Caki2 (cell line): ENCODE measurements at regions not wholly inside any gene's neighbourhood (a gene's known extent, or its start where the extent isn't known, plus 50 kb on each side); places are given as distances from the start of the nearest gene placed in this dataset.

Experiments used
- DNase-seq: peaks from one replicate; pipeline ENCODE4 v3.0.0-alpha.2; 2015; ENCODE audit warnings: low read depth
- in situ Hi-C: cut with HindIII; loops from 2 replicates; pipeline ENCODE4 v1.10.0; 2016; ENCODE audit warnings: low sequenced_read_pairs, low pct_unique_long_range_greater_than_20kb, mixed read lengths

DNA sequence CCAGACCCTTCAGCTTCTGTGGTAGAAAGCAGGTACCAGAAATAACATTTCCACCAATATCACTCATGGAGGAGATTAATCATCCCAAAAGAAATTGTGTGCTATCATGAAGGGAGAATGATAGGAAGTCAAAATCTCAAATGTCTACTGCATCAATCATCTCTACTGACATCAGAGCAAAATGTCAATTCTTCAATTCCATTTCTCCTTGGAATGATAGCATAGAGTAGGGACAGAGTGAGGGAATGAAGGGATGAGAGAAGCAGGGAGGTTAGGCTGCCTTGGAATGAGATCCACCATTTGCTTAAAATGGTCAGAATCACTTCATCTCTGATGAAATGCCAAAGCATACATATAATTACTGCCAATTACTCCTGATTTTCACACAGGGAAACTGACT lies 371.8 kb upstream of the ACVR2A start:
- DNase-seq: no peak
- in situ Hi-C loops: no loop called here

DNA sequence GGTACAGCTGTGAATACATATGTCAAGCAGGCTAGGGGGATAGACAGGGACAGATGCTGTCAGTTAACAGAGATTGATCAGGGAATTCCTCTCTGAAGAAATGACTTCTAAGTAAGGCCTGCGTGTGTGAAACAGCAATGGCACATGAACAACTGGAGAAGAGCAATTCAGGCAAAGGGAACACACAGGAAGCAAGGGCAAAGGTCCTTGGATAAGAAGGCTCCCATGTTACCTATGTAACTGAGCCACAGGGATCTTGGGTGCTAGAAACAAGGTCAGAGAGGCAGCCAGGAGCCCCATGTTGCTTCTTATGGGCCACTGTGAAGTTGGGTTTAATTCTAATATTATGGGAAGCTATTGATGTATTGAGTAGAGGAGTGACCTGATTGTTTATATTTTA lies 373.7 kb upstream of the ACVR2A start:
- DNase-seq: no peak
- in situ Hi-C loops: no loop called here

- DNase-seq: no peak
- in situ Hi-C loops: no loop called here
These were observed 375.4 kb upstream of the ACVR2A start for GRCh38 chr2:147469471-147469870.

DNA sequence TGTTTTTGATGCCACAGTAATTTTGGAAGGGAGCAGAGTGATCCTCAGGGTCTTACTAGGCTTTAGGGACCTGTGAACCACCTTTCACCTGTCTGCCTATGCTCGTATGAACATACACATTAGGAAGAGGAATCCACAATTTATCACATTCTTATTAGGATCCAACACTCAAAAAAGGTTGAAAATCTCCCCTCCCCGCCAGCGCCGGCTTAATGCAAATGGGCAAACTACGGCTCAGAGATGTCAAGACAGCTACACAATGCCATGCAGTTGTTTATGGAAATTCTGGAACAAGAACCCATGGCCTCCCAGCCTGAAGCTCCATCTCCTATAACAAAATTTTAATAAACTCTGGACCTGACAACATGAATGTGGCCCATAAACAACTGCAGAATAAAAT lies 375.9 kb upstream of the ACVR2A start:
- in situ Hi-C loops: no loop called here
- no peak for DNase-seq

DNA sequence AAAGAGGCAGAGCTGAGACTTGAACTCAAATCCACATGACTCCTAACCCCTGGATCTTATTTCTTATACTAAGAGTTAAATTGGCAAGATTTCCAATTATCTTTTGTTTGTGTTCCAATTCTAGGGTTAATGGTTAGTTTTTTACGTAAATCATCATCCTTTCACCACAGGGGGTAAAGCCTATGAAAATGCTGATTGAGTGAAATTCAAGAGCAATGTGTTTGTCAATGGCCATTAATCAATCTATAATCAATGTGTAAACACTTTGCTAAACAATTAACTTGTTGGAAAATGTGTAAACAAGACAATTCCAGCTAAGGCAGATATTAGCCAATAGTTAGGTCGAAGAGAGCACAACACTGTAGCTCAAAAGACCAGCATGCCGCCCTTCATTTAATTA lies 376.5 kb upstream of the ACVR2A start:
- in situ Hi-C loops: no loop called here
- DNase-seq: no peak

DNA sequence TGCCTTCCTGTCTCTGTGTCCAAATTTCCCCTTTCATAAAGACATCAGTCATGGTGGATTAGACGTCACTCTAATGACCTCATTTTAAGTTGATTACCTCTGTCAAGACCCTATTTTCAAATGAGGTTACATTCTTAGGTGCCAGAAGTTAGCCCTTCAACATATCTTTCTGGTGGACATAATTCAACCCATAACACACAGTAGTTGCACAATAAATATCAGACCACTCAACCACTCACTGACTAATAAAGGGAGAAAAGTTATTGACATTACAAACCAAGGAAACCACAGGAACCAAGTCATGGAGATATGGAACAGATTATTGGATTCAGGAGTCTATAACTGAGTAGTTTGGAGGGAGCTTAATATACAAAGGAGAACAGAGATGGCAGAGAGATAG lies 377.4 kb upstream of the ACVR2A start:
- DNase-seq: no peak
- in situ Hi-C loops: no loop called here

DNA sequence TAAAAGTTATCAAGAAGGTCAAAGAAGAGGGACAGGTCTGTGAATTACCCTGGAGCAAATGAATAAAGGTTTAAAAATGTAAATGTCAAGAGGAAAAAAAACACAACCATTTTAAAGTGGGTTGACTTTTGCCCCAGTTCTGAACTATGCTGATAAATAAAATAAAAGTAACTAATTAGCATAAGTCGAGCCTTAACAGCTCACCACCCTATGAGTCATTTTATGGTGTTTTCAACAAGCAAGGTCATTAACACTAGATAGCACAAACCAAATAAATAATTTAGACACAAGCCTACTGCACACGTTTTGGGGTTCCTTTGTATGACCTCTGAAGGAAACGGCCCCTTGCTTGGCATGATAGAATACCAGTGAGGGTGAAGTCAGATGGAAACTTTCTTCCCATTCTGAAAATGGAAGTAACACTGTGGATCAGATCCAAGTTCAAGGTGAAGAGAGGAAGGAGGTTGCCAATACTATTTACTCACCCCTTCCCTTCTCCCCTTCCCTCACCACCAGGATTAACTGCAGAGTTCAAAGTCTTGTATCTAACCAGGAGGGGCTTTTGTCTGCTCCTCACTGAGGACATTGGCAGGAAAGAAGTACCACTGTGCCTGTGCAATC lies 380.0 kb upstream of the ACVR2A start:
- peak; percentile 44 for DNase-seq
- in situ Hi-C loops: no loop called here

DNA sequence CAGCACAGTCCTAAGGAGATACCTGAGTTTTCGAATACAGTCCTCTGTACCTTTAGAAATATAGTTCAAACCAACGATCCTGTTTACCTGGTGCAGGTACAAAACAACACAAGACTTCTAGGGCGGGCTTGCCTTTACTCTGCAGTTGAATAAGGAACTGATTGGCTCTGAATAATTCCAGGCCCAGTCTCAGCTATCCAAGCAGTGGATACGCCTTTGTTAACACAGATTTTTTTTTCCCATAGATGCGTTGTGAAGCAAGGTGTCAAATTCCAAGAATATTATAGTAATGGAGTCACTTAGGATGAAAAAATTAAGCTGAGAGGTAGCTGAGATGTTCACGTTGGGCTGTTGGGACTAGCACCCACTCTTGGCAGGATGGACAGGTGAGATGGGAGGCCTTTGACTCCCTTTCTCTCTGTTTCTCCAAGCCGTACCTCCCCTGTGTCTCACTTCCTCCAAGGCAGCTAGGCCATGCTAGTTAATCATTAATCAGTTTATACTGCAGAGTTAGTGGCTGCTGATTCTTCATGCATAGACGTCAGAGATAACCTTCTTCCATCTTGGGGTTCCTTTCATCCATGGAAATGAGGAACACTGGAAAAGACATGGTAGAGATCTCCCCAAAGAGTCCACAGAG lies 380.8 kb upstream of the ACVR2A start:
- DNase-seq: peak; percentile 76
- in situ Hi-C loops: no loop called here

- DNase-seq: no peak
- in situ Hi-C loops: no loop called here
These were observed 384.7 kb upstream of the ACVR2A start for GRCh38 chr2:147460155-147460554.

DNA sequence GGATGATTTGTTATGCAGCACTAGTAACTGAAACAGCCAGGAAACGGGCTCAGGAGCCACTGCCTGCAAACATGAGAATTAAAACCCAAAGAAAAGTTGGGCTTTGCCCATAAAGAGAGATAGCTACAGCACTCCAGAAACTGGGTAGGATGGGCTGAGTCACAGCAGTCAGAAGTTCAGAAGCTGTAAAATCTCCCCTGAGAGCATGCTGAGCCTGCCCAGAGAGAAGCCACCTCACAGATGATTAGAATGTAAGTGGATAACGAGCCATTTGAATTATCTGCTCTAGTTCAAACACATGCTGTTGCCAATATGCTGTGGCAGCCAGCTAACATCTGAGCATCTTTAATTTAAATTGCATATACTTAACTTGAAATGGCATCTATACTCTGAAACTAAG lies 388.1 kb upstream of the ACVR2A start:
- in situ Hi-C loops: no loop called here
- DNase-seq: no peak

DNA sequence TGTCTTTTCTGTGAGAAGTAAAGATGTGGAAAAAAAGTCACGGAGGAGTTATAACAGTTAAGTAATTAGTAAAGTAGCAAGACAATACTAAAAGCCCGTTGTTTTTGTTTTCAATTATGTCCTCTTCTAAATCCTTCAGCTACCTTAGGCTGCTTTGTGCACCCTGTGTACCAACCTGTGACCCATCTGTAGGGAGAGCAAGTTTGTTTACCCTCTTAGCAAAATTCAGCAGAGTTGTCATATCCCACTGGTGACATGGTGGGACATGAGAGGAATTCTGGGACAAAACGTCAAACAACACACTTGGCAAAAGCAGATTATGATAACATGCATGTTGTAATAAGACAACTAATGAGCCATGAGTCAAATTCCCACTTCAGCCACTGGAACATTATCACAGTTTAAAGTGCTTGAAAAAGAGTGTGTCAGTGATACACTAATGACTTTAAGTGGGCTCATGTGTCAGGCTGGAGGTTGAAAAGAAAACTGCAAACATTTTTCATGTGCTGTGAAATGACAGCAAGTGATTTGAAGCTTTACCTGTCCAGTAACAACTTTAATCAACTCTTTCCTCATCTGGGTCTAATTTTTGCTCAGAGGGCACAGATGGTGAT lies 392.8 kb upstream of the ACVR2A start:
- in situ Hi-C loops: no loop called here
- DNase-seq: no peak

- in situ Hi-C loops: no loop called here
- no peak for DNase-seq
These were observed 393.9 kb upstream of the ACVR2A start for GRCh38 chr2:147450661-147451510.

DNA sequence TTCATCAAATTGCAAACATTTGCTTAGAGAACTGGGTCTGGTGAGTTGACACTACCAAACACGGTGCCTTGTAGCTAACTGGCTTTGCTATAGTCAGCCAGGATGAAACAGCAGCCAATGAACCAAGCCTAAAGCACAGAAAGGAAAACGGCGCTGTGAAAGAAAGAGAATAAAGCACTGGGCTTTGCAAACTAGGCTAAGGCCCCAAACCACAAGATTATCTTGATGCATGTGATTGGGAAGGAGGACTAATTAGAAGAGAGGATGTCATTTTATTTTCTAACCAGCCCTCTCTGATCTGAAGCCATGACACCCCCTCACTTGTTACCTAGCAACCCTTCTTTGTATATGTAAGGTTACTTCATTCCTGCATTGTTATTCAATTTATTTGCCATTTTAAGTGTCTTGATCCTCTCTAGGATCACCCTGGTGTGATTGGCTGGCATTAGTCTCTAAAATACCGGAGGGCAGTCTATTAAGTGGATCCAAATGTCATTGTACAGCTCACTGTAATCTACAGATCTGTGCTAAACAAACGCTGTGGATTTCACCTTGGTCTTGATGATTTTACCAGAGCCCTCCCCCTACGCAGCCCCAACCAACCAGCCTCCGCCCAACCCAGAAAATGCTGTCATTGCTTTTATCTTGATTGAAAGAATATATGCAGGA lies 395.4 kb upstream of the ACVR2A start:
- no peak for DNase-seq
- in situ Hi-C loops: no loop called here

DNA sequence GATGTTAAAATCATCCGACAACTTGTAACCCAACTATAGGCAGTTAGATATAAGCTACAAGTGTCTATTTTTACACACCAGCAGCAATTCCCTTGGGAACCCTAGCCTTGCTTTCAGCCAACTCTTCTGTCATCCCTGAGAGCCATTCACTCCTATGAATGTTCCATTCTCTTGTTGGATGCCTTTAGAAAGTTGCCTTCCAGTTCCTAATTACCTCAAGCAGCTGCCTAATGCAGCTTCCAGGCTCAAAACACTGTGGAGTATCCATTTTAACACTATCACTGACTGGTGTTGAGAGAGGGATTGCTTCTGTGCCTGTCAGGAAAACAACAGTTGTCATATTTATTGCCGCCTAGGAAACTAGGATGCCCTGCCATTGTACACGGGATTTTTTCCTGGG lies 402.0 kb upstream of the ACVR2A start:
- in situ Hi-C loops: no loop called here
- DNase-seq: no peak

- in situ Hi-C loops: no loop called here
- no peak for DNase-seq
These were observed 403.6 kb upstream of the ACVR2A start for GRCh38 chr2:147441182-147441581.

GRCh38 chr2:147440734-147441133 lies 404.1 kb upstream of the ACVR2A start:
- no peak for DNase-seq
- in situ Hi-C loops: no loop called here

GRCh38 chr2:147439986-147440385 lies 404.8 kb upstream of the ACVR2A start:
- in situ Hi-C loops: no loop called here
- no peak for DNase-seq

- DNase-seq: no peak
- in situ Hi-C loops: no loop called here
These were observed 405.9 kb upstream of the ACVR2A start for GRCh38 chr2:147438882-147439281.

DNA sequence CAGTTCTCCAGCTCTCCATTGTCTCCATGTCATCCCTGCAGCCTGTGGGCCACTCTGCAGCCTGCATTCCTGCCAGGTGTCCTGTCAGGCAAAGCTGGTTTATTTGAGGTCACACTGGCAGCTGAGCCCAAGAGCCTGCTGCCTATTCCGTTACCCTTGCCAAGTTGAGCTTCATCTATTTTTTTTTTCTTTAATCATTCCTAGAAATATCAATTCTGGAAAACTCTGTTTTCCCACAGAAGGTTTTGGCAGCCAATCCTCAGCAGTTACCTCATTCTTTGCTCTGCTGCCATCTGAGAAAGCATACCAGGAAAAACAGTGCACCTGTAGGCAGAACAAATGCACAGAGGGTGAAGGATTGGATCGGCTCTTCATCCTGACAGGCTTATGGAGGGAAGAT lies 411.0 kb upstream of the ACVR2A start:
- DNase-seq: no peak
- in situ Hi-C loops: no loop called here
